ENCODE measurements at regions not wholly inside any gene's neighbourhood (a gene's known extent, or its start where the extent isn't known, plus 50 kb on each side); places are given as distances from the start of the nearest gene placed in this dataset.

- no peak for TF ChIP-seq CTCF (IDR thresholded peaks at IDR 0.05)
- TF ChIP-seq POLR2A (IDR thresholded peaks at IDR 0.05), result no peak
Observed at GRCh38 chr7:73940701-73941238, 79.8 kb downstream of the TMEM270 start.
